ENCODE measurements at regions not wholly inside any gene's neighbourhood (a gene's known extent, or its start where the extent isn't known, plus 50 kb on each side); places are given as distances from the start of the nearest gene placed in this dataset.

DNA sequence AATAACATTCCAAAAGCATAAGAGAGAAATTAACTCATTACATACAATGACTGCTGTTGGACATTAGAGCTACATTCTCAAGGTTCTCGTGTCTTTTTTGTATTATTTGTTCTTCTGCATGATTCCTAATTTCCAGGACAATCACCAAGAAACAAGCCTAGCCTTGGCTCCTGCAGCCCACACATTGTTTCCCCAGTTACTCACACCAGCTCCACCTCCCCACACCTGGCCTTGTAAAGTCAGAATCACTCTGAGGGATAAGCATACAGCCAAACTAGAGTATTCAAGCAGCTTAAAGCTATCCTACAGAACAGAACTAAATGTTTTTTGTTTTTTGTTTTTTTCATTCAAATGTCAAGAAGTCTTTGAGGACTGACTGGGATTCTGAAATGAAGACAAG, 189.2 kb downstream of the HINT1 start:
- ChIA-PET CTCF (no interaction called here), POLR2A (interaction anchor here (1.1 kb wide), 1 partner anchor 438 kb away, joined by 3 read pairs; no protein-coding TSS in a partner anchor)
- Mint-ChIP-seq H3K27ac (no peak overlapping the region), H3K4me1 (ENCODE audit: low read depth) (no peaks in the 10 kb centered on the region), H3K4me3 (no peak overlapping the region), H3K27me3 (peaks cover 16% of the 10 kb centered on the region), H3K9me3 (peaks cover 4% of the 10 kb centered on the region), H3K36me3 (ENCODE audit: low read depth) (no peaks in the 10 kb centered on the region)
- H3K36me3 ChIP-seq (ENCODE audit: insufficient read depth, low read length), result no peaks in the 10 kb centered on the region
- H3K9me3 ChIP-seq (ENCODE audit: control insufficient read depth in 1 of 2, insufficient read depth in 1 of 2, low read length in 2 of 2), result no peaks in the 10 kb centered on the region
- ATAC-seq (ENCODE audit: poor library complexity) (no peak), DNase-seq (no peak)
- no peaks in the 10 kb centered on the region for H3K27me3 ChIP-seq (ENCODE audit: control insufficient read depth in 1 of 2, insufficient read depth in 2 of 2, low read length in 2 of 2)
- intact Hi-C loops (cut with DNase I, micrococcal nuclease), result no loop called here
- TF ChIP-seq, protein P1, sequence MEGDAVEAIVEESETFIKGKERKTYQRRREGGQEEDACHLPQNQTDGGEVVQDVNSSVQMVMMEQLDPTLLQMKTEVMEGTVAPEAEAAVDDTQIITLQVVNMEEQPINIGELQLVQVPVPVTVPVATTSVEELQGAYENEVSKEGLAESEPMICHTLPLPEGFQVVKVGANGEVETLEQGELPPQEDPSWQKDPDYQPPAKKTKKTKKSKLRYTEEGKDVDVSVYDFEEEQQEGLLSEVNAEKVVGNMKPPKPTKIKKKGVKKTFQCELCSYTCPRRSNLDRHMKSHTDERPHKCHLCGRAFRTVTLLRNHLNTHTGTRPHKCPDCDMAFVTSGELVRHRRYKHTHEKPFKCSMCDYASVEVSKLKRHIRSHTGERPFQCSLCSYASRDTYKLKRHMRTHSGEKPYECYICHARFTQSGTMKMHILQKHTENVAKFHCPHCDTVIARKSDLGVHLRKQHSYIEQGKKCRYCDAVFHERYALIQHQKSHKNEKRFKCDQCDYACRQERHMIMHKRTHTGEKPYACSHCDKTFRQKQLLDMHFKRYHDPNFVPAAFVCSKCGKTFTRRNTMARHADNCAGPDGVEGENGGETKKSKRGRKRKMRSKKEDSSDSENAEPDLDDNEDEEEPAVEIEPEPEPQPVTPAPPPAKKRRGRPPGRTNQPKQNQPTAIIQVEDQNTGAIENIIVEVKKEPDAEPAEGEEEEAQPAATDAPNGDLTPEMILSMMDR (IDR thresholded peaks at IDR 0.05), result no peak
- H3K4me3 ChIP-seq (ENCODE audit: low read length), result no peak overlapping the region
- no peaks in the 10 kb centered on the region for H3K4me1 ChIP-seq (ENCODE audit: insufficient read depth, low read length)
- H3K27ac ChIP-seq (ENCODE audit: low read depth in 1 of 2, low read length in 2 of 2), result no peak overlapping the region

DNA sequence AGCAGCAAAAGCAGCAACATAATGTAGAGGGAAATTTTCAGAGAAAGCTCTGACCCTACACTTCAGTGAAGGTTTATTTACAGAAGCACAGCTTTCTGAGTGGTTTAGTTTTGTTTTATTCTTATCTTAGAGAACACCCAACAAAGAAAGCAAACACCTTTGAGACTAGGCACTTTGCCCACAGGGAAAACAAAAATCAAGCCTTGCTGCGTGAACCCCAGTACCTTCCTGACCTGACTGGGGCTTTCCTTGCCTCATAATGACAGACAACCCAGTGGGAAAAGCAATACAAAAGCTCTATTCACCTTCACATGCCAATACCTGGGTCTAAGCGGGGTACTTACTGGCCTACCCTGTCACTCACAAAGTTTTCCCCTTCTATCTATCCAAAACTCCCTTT, 189.8 kb downstream of the HINT1 start:
- H3K9me3 ChIP-seq (ENCODE audit: control insufficient read depth in 1 of 2, insufficient read depth in 1 of 2, low read length in 2 of 2), result no peaks in the 10 kb centered on the region
- H3K27me3 ChIP-seq (ENCODE audit: control insufficient read depth in 1 of 2, insufficient read depth in 2 of 2, low read length in 2 of 2), result no peaks in the 10 kb centered on the region
- peaks cover 4% of the 10 kb centered on the region for H3K9me3 Mint-ChIP-seq
- H3K27ac Mint-ChIP-seq, result no peak overlapping the region
- intact Hi-C loops (cut with DNase I, micrococcal nuclease), result no loop called here
- CTCF ChIA-PET, result no interaction called here
- H3K4me1 Mint-ChIP-seq (ENCODE audit: low read depth), result no peaks in the 10 kb centered on the region
- no peak for ATAC-seq (ENCODE audit: poor library complexity)
- POLR2A ChIA-PET, result interaction anchor here (1.1 kb wide), 1 partner anchor 439 kb away, joined by 3 read pairs; no protein-coding TSS in a partner anchor
- no peak for DNase-seq
- no peaks in the 10 kb centered on the region for H3K4me1 ChIP-seq (ENCODE audit: insufficient read depth, low read length)
- H3K27ac ChIP-seq (ENCODE audit: low read depth in 1 of 2, low read length in 2 of 2), result no peak overlapping the region
- TF ChIP-seq, protein P1 (IDR thresholded peaks at IDR 0.05), result no peak
- H3K27me3 Mint-ChIP-seq, result peaks cover 15% of the 10 kb centered on the region
- H3K36me3 ChIP-seq (ENCODE audit: insufficient read depth, low read length), result no peaks in the 10 kb centered on the region
- no peak overlapping the region for H3K4me3 Mint-ChIP-seq
- H3K36me3 Mint-ChIP-seq (ENCODE audit: low read depth), result no peaks in the 10 kb centered on the region
- H3K4me3 ChIP-seq (ENCODE audit: low read length), result no peak overlapping the region

DNA sequence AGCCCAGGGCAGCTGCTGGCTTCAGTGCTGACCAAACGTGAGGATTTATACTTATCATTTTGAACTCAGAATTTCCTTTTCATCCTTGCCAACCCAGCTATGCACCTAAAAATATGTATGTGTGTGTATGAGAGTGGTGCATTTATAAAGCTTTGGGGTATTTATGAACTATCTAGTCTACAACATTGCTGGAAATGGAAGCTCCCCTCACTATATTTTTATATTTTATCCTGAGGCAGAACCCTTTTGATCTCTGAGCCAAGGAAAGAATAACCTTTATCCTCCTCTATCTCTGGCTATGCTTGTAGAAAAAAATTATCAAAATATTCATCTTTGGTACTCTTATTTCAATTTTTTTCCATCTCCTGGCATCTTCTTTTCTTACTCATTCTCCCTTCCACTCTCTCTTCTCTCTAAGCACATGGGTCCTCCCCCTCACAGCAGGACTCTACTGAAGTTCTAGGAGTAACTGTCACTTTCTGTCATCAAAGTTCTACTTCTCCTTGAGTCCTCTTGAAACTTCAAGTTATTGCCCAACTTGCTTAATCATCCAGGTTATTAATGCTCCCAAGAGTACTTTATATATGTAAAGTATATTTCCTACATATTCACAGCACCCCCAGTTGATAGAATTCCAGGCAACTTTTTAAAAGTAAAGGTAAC, 190.9 kb downstream of the HINT1 start:
- no peak for ATAC-seq (ENCODE audit: poor library complexity)
- CTCF ChIA-PET, result no interaction called here

More for the DNA sequence above, 190.9 kb downstream of the HINT1 start:
- no peak overlapping the region for H3K27ac Mint-ChIP-seq
- intact Hi-C loops (cut with DNase I, micrococcal nuclease), result no loop called here
- Histone ChIP-seq H3K4me1 (ENCODE audit: insufficient read depth, low read length) (no peaks in the 10 kb centered on the region), H3K27me3 (ENCODE audit: control insufficient read depth in 1 of 2, insufficient read depth in 2 of 2, low read length in 2 of 2) (no peaks in the 10 kb centered on the region), H3K9me3 (ENCODE audit: control insufficient read depth in 1 of 2, insufficient read depth in 1 of 2, low read length in 2 of 2) (no peaks in the 10 kb centered on the region), H3K4me3 (ENCODE audit: low read length) (no peak overlapping the region), H3K36me3 (ENCODE audit: insufficient read depth, low read length) (no peaks in the 10 kb centered on the region), H3K27ac (ENCODE audit: low read depth in 1 of 2, low read length in 2 of 2) (no peak overlapping the region)
- POLR2A ChIA-PET, result no interaction called here
- H3K9me3 Mint-ChIP-seq, result peaks cover 1% of the 10 kb centered on the region
- H3K36me3 Mint-ChIP-seq (ENCODE audit: low read depth), result no peaks in the 10 kb centered on the region
- H3K4me1 Mint-ChIP-seq (ENCODE audit: low read depth), result no peaks in the 10 kb centered on the region
- TF ChIP-seq, protein P1 (IDR thresholded peaks at IDR 0.05), result no peak
- no peak overlapping the region for H3K4me3 Mint-ChIP-seq
- H3K27me3 Mint-ChIP-seq, result peaks cover 6% of the 10 kb centered on the region
- DNase-seq, result no peak
